ES-I3 (cell line): ENCODE measurements at regions not wholly inside any gene's neighbourhood (a gene's known extent, or its start where the extent isn't known, plus 50 kb on each side); places are given as distances from the start of the nearest gene placed in this dataset.

Source experiments
- H3K36me3 ChIP-seq: 2 replicates; pipeline ENCODE4 v1.6.1; 2013; ENCODE audit warnings: mild to moderate bottlenecking, low read length, control low read depth, moderate library complexity; ENCODE audit not compliant: insufficient read depth
- H3K4me1 ChIP-seq: 2 replicates; pipeline ENCODE4 v1.6.1; 2013; ENCODE audit warnings: mild to moderate bottlenecking, control low read depth, low read length; ENCODE audit not compliant: insufficient read depth
- H3K9ac ChIP-seq: 2 replicates; pipeline ENCODE4 v1.6.1; 2013; ENCODE audit warnings: low read depth, mild to moderate bottlenecking, low read length, moderate library complexity
- H3K9me3 ChIP-seq: 2 replicates; pipeline ENCODE4 v1.6.1; 2013; ENCODE audit warnings: mild to moderate bottlenecking, low read length, moderate library complexity; ENCODE audit not compliant: control insufficient read depth, insufficient read depth

DNA sequence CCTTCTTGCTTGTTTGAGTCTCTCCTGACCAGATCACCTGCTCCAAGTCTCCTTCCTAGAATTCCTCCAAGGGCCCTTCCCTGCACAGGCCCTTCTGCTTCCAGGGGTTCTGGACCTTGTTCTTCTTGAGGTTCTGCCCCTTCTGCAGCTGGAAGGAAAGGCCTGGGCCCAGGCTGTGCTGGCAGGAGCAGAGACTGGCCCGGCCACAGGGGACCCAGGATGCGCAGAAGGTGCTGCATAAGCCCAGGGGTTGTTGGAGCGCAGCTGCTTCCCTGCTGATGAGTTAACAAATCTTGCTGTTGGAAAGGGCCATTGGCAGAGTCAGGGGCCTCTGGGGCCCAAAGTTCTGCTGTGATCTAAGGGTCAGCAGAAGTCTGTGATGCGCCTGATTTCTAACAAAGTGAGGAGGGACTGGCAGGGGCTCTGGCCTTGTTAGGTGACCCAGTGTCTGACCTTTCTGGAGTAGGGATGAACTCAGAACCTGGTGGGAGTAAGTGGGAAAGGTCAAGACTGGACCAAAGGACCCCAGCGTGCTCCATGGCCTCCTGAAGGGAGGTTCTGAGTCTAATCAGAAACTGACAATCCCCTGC lies 509.8 kb downstream of the PTPRU start:
- H3K9me3 ChIP-seq = no peaks in the 10 kb centered on the region
- H3K9ac ChIP-seq = no peak overlapping the region
- no peaks in the 10 kb centered on the region for H3K4me1 ChIP-seq
- no peaks in the 10 kb centered on the region for H3K36me3 ChIP-seq

DNA sequence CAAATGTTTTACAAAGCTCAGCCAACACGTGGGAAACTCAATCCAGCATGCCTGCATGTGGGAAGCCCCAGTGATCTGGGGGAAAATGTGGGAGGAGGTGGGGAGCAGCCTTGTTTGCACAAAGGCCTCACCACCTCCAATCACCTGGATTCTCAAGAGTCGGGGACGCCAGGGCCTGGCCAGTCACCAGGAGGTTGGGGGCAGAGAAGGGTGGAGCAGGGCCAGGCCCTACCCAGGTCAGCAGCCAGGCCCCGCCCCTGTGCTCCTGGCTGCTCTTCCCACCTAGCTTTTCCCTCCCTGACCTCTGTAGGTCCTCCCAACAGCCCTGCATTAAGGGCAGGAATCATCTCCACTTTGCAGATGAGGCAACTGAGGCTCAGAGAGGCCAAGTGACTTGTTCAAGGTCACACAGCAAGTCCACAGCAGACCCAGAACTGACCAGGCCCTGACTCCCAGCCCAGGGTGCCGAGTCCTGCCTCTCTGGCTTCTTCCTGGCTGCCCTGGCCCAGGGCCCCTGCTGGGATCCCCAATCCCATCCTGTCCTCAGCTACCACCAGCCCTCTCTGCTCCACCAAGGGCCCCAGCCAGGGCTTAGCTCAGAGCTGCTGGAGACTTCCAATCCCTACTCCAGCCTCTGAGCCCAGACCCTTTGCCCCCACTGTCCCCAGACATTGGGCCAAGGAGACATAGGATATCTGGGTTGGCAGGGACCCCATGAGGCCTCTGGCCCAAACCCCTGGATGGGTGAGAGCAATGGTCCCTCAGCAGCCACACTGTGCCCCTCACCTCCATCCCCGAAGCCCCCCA lies 508.6 kb downstream of the PTPRU start:
- Histone ChIP-seq H3K36me3 (no peaks in the 10 kb centered on the region), H3K9me3 (no peaks in the 10 kb centered on the region), H3K9ac (no peak overlapping the region), H3K4me1 (no peaks in the 10 kb centered on the region)

- Histone ChIP-seq H3K36me3 (no peaks in the 10 kb centered on the region), H3K9me3 (no peaks in the 10 kb centered on the region), H3K9ac (no peak overlapping the region), H3K4me1 (no peaks in the 10 kb centered on the region)
Observed at GRCh38 chr1:29743931-29744330, 507.6 kb downstream of the PTPRU start.

DNA sequence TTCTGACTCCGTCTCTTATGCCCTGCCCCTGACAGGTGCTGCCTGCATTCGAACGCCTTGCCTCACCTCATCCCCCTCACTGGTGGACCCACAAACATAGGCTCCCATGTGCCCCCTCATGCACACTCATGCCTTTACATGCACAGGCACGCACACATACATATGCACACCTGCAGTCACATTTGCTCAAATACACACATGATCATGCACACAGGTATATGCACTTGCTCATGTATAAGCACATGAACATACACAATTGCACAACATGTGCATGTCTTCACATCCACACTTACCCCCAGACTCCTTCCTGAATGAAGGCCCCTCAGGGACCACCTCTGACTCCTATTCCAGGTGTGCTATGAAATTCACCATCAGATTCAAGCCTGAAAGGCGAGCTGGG lies 506.9 kb downstream of the PTPRU start:
- no peaks in the 10 kb centered on the region for H3K9me3 ChIP-seq
- H3K9ac ChIP-seq = no peak overlapping the region
- no peaks in the 10 kb centered on the region for H3K36me3 ChIP-seq
- H3K4me1 ChIP-seq = no peaks in the 10 kb centered on the region

GRCh38 chr1:29739176-29739575 lies 502.9 kb downstream of the PTPRU start:
- Histone ChIP-seq H3K9me3 (no peaks in the 10 kb centered on the region), H3K36me3 (no peaks in the 10 kb centered on the region), H3K9ac (no peak overlapping the region), H3K4me1 (no peaks in the 10 kb centered on the region)

GRCh38 chr1:29736582-29737188 lies 500.4 kb downstream of the PTPRU start:
- Histone ChIP-seq H3K36me3 (no peaks in the 10 kb centered on the region), H3K9ac (no peak overlapping the region), H3K9me3 (no peaks in the 10 kb centered on the region), H3K4me1 (no peaks in the 10 kb centered on the region)

GRCh38 chr1:29732453-29732852 lies 496.1 kb downstream of the PTPRU start:
- Histone ChIP-seq H3K4me1 (no peaks in the 10 kb centered on the region), H3K9me3 (no peaks in the 10 kb centered on the region), H3K36me3 (no peaks in the 10 kb centered on the region), H3K9ac (no peak overlapping the region)

DNA sequence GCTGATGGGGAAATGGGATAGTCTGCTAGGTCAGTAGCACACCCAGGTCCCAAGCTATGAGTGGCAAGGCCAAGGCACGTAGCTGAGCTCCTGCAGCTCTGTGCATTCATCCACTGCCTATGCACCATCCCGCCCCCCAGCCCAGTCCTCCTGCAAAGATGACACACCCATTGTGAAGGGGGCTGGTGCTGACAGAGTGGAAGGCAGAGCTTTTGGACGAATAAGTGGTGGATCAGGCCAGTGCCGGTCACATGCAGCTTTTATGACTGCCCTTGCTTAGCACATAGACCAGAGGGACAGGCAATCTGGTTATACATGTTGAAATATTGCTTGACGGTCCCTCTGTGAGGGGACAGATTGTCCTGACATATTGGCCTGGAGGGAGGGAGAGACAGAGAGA lies 494.3 kb downstream of the PTPRU start:
- no peaks in the 10 kb centered on the region for H3K36me3 ChIP-seq
- no peak overlapping the region for H3K9ac ChIP-seq
- no peaks in the 10 kb centered on the region for H3K9me3 ChIP-seq
- no peaks in the 10 kb centered on the region for H3K4me1 ChIP-seq

GRCh38 chr1:29729281-29729680 lies 493.0 kb downstream of the PTPRU start:
- Histone ChIP-seq H3K36me3 (no peaks in the 10 kb centered on the region), H3K9ac (no peak overlapping the region), H3K4me1 (no peaks in the 10 kb centered on the region)

GRCh38 chr1:29728703-29729102 lies 492.4 kb downstream of the PTPRU start:
- Histone ChIP-seq H3K36me3 (no peaks in the 10 kb centered on the region), H3K9me3 (no peaks in the 10 kb centered on the region), H3K9ac (no peak overlapping the region), H3K4me1 (no peaks in the 10 kb centered on the region)

More at GRCh38 chr1:29729281-29729680, 493.0 kb downstream of the PTPRU start:
- no peaks in the 10 kb centered on the region for H3K9me3 ChIP-seq

DNA sequence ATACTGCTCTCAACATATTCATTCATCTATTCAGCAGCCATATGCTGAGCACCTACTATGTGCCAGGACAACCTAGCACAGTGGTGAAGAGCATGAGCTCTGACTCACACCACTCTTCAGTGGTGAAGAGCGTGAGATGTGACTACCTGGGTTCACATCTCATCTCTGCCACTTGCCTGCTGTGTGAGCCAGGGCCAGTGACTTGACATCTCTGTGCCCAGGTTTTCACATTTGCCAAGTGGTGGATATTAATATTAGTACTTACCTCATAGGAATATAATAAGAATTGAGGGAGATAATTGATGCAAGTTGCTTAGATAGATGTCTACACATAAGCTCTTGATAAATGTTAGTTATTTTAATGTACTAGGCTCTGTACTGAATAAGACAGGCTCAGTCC lies 488.9 kb downstream of the PTPRU start:
- H3K9ac ChIP-seq = no peak overlapping the region
- H3K36me3 ChIP-seq = no peaks in the 10 kb centered on the region
- H3K4me1 ChIP-seq = no peaks in the 10 kb centered on the region
- 0 out of 2 replicates have a peak, but pooled peaks cover 4% of the 10 kb centered on the region for H3K9me3 ChIP-seq

GRCh38 chr1:29722598-29722997 lies 486.3 kb downstream of the PTPRU start:
- H3K9ac ChIP-seq = no peak overlapping the region
- 0 out of 2 replicates have a peak, but pooled peaks cover 4% of the 10 kb centered on the region for H3K9me3 ChIP-seq
- H3K4me1 ChIP-seq = no peaks in the 10 kb centered on the region
- H3K36me3 ChIP-seq = no peaks in the 10 kb centered on the region

GRCh38 chr1:29719253-29719652 lies 482.9 kb downstream of the PTPRU start:
- H3K9ac ChIP-seq = no peak overlapping the region
- no peaks in the 10 kb centered on the region for H3K36me3 ChIP-seq
- H3K4me1 ChIP-seq = no peaks in the 10 kb centered on the region
- peaks cover 4% of the 10 kb centered on the region; the same call in 1 of the 2 replicates for H3K9me3 ChIP-seq

DNA sequence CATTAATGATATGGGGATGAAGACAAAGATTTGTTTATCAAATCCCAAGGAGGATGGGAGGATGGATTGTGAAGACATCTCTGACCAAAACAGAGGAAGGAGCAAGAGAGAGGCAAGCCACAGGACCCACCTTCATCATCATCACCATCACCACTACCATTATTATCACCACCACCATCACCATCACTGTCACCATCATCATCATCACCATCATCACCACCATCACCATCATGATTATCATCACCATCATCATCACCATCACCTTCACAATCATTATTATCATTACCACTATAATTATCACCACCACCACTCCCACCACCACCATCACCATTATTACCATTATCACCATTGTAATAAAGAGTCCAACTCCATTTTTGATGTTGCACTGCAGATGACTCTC lies 482.5 kb downstream of the PTPRU start:
- H3K4me1 ChIP-seq = no peaks in the 10 kb centered on the region
- no peaks in the 10 kb centered on the region for H3K36me3 ChIP-seq
- peaks cover 4% of the 10 kb centered on the region; the same call in 1 of the 2 replicates for H3K9me3 ChIP-seq
- H3K9ac ChIP-seq = no peak overlapping the region

DNA sequence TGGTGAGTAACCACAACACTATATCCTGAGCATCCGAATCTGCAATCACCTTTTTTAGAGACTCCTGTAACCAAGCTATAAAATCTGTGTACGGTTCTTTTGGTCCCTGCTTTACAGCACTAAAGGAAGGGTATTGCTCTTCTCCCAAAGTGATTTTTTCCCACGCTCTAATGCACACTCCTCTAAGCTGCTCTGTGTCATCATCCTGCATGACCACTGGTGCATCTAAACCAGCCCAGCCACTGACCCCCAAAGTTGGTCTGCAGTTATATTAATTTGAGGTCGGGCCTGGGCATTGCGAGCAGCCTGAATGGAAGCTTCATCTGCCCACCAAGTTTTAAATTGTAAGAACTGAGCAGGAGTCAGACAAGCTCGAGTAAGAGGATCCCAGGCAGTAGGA lies 480.0 kb downstream of the PTPRU start:
- no peaks in the 10 kb centered on the region for H3K36me3 ChIP-seq
- no peaks in the 10 kb centered on the region for H3K4me1 ChIP-seq
- no peaks in the 10 kb centered on the region; the same call in 1 of the 2 replicates for H3K9me3 ChIP-seq
- H3K9ac ChIP-seq = no peak overlapping the region
